GM18951 (cell line): ENCODE measurements at regions not wholly inside any gene's neighbourhood (a gene's known extent, or its start where the extent isn't known, plus 50 kb on each side); places are given as distances from the start of the nearest gene placed in this dataset.

Experiments used
- POLR2A ChIP-seq: IDR thresholded peaks from 4 replicates; pipeline ENCODE4 v1.6.1; 2011; ENCODE audit warnings: mild to moderate bottlenecking; ENCODE audit not compliant: insufficient read length, insufficient read depth; ENCODE audit errors: extremely low read depth
- in situ Hi-C: fragments of 300-500 bp; cut with MboI; formaldehyde crosslinking; loops from one replicate; pipeline ENCODE4 v1.12.0; 2022; ENCODE audit warnings: low sequenced_read_pairs, mixed read lengths, inconsistent platforms; ENCODE audit not compliant: unreplicated experiment

GRCh38 chr11:127392575-127392974 is 392.0 kb upstream of the KIRREL3 start:
- in situ Hi-C loops: no loop called here

GRCh38 chr11:127390465-127390864 is 389.9 kb upstream of the KIRREL3 start:
- in situ Hi-C loops: no loop called here
- no peak for TF ChIP-seq POLR2A

More at GRCh38 chr11:127392575-127392974, 392.0 kb upstream of the KIRREL3 start:
- no peak for TF ChIP-seq POLR2A

GRCh38 chr11:127385071-127385470 is 384.5 kb upstream of the KIRREL3 start:
- in situ Hi-C loops: no loop called here
- TF ChIP-seq POLR2A: no peak

GRCh38 chr11:127383026-127383425 is 382.5 kb upstream of the KIRREL3 start:
- TF ChIP-seq POLR2A: no peak
- in situ Hi-C loops: no loop called here

- in situ Hi-C loops: no loop called here
- TF ChIP-seq POLR2A: no peak
Observed at GRCh38 chr11:127381247-127381646, 380.7 kb upstream of the KIRREL3 start.

GRCh38 chr11:127379686-127380085 is 379.1 kb upstream of the KIRREL3 start:
- TF ChIP-seq POLR2A: no peak
- in situ Hi-C loops: no loop called here

- TF ChIP-seq POLR2A: no peak
- in situ Hi-C loops: no loop called here
Observed at GRCh38 chr11:127376301-127376700, 375.7 kb upstream of the KIRREL3 start.

GRCh38 chr11:127369356-127369755 is 368.8 kb upstream of the KIRREL3 start:
- TF ChIP-seq POLR2A: no peak
- in situ Hi-C loops: no loop called here

GRCh38 chr11:127362754-127363308 is 362.3 kb upstream of the KIRREL3 start:
- no peak for TF ChIP-seq POLR2A
- in situ Hi-C loops: no loop called here

GRCh38 chr11:127358160-127358559 is 357.6 kb upstream of the KIRREL3 start:
- TF ChIP-seq POLR2A: no peak
- in situ Hi-C loops: no loop called here

- in situ Hi-C loops: no loop called here
- TF ChIP-seq POLR2A: no peak
Observed at GRCh38 chr11:127350476-127350875, 349.9 kb upstream of the KIRREL3 start.

- in situ Hi-C loops: no loop called here
- no peak for TF ChIP-seq POLR2A
Observed at GRCh38 chr11:127345819-127346459, 345.4 kb upstream of the KIRREL3 start.

- in situ Hi-C loops: no loop called here
- TF ChIP-seq POLR2A: no peak
Observed at GRCh38 chr11:127340438-127340837, 339.9 kb upstream of the KIRREL3 start.

- TF ChIP-seq POLR2A: no peak
- in situ Hi-C loops: no loop called here
Observed at GRCh38 chr11:127339376-127339775, 338.8 kb upstream of the KIRREL3 start.
